ENCODE measurements at regions not wholly inside any gene's neighbourhood (a gene's known extent, or its start where the extent isn't known, plus 50 kb on each side); places are given as distances from the start of the nearest gene placed in this dataset.
A peak's percentile ranks its signal among the peaks of the same experiment; 100 is the strongest.

DNA sequence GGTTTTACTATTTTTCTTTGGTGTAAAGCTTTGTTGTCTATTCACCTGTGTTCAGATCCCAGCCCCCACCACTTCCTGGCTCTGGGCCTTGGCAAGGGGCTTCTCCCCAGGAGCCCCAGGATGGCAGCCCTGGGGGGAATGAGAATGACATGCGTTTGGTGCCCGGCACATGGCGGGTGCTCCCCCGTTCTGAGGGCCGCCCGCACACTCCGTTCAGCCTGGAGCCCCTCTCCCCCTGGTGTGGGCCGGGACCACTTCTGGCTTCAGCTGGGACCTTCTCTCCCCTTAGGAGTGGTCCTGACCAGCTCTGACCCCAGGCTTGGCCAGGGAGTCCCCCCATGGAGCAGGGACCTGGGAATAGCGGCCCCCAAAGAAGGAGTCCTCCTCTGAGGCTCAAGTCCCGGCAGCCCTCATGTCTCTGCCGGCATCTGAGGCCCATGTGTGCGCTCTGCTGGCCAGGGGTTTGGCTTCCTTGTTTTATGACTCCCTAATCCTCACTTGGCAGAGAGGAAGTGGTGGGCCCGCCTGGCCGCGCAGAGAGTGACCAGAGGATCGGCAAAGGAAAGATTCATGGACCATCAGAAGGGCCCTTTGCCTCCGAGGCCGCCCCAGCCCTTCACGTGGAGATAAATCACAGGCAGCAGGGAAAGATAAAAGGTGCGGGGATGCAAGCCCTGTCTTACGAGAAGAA is 57.0 kb upstream of the LMX1B start:
- peak; percentile 70 for DNase-seq (ENCODE audit: low spot score)

DNA sequence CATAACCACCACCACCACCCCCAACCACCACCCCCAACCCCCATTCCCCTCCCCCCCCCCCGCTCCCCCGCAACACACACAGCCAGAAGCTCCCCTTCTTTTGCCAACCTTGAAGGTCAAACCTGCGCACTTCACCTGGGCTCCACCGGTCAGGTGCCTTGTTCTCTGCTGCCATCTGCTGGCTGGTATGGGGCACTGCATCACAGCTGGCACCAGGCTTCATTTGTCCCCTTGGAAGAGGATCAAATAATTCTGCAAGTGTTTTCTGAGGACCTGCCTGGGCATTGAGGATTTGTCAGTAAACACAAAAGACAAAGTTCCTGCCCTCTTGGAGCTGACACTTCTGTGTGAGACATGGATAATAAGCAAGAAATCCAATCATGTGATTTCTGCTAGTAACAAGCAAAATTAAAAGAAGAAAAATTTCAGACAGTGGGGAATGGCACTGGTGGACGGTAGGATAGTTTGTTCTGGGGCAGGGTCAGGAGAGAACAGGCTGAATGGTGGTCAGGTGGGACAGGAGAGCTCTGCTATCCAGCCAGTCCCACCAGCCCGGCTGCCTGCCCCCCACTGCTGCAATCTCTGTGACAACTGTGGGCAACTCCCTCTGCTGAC is 55.6 kb upstream of the LMX1B start:
- peak; percentile 44 for DNase-seq (ENCODE audit: low spot score)

DNA sequence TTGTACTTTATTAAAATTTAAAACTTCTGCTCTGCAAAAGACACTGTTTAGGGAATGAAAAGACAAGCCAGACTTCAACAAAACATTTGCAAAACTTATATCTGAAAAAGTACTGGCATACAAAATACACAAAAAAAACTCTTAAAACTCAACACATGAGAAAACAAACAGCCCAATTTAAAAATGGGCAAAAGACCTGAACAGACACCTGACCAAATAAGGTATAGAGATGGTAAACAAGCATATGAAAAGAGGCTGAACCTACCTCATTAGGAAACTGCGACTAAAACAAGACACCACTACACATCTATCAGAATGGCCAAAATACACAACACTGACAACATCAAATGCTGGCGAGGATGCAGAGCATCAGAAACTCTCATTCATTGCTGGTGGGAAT is 54.4 kb upstream of the LMX1B start:
- DNase-seq (ENCODE audit: low spot score) = no peak

DNA sequence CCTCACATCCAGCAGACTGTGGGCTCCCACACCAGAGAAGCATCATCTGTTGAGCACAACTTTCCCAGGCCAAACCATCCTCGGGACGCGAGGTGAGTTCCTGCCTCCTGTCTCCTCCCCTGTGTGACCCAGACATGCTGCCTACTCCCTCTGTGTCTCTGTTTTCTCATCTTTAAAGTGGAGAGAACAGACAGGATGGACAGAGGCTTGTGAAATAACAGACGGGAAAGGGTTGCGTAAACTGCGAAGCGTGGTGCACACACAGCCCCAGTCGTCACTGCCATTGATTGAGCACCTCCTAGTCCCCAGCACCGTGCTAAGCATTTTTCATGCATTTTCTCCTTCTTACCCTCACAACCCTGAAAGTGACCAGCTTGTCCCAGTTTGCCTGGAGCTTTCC is 52.1 kb upstream of the LMX1B start:
- no peak for DNase-seq (ENCODE audit: low spot score)

DNA sequence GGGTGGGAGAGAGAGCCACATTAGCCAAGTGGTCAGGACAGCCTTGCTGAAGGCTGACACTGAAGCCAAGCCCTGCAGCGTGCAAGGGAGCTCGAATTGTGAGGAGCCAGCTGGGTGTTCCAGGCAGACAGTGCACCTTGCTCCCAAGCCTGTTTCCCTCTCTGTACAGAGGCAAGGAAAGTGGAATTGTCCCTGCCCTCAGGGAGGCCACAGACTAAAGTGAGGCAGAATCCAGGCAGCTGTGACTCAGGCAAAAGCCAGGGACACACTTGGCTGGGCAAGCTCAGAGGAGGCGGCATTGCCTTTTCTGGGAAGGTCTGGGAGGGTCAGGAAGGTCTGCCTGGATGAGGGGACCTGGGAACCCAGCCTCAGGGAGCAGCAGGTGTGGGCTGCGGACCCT is 50.2 kb upstream of the LMX1B start:
- no peak for DNase-seq (ENCODE audit: low spot score)

Measured in umbilical cord (tissue), 1 donor.